ENCODE measurements at regions not wholly inside any gene's neighbourhood (a gene's known extent, or its start where the extent isn't known, plus 50 kb on each side); places are given as distances from the start of the nearest gene placed in this dataset.

GRCh38 chr21:22056904-22057303 is 1058.7 kb downstream of the NCAM2 start:
- Histone ChIP-seq H3K27ac (no peak overlapping the region), H3K4me1 (no peaks in the 10 kb centered on the region), H3K9me3 (no peaks in the 10 kb centered on the region), H3K4me3 (no peak overlapping the region), H3K27me3 (no peaks in the 10 kb centered on the region), H3K36me3 (no peaks in the 10 kb centered on the region)
- TF ChIP-seq CTCF (IDR thresholded peaks at IDR 0.05) = no peak
- no peak for DNase-seq
- intact Hi-C loops (cut with DNase I; ENCODE audit: low total_unique reads) = no loop called here

- Histone ChIP-seq H3K36me3 (no peaks in the 10 kb centered on the region), H3K9me3 (no peaks in the 10 kb centered on the region), H3K27ac (no peak overlapping the region), H3K4me1 (no peaks in the 10 kb centered on the region), H3K4me3 (no peak overlapping the region), H3K27me3 (no peaks in the 10 kb centered on the region)
- no peak for DNase-seq
- no peak for TF ChIP-seq CTCF (IDR thresholded peaks at IDR 0.05)
- intact Hi-C loops (cut with DNase I; ENCODE audit: low total_unique reads) = no loop called here
These were observed 1064.4 kb downstream of the NCAM2 start for GRCh38 chr21:22062472-22063139.

- Histone ChIP-seq H3K4me1 (no peaks in the 10 kb centered on the region), H3K4me3 (no peak overlapping the region), H3K27me3 (no peaks in the 10 kb centered on the region), H3K36me3 (no peaks in the 10 kb centered on the region), H3K27ac (no peak overlapping the region), H3K9me3 (no peaks in the 10 kb centered on the region)
- intact Hi-C loops (cut with DNase I; ENCODE audit: low total_unique reads) = no loop called here
- no peak for TF ChIP-seq CTCF (IDR thresholded peaks at IDR 0.05)
- DNase-seq = no peak
These were observed 1064.9 kb downstream of the NCAM2 start for GRCh38 chr21:22063140-22063539.

GRCh38 chr21:22076471-22076870 is 1078.3 kb downstream of the NCAM2 start:
- Histone ChIP-seq H3K4me3 (no peak overlapping the region), H3K36me3 (no peaks in the 10 kb centered on the region), H3K4me1 (no peaks in the 10 kb centered on the region), H3K9me3 (no peaks in the 10 kb centered on the region), H3K27ac (no peak overlapping the region), H3K27me3 (no peaks in the 10 kb centered on the region)
- DNase-seq = no peak
- TF ChIP-seq CTCF (IDR thresholded peaks at IDR 0.05) = no peak
- intact Hi-C loops (cut with DNase I; ENCODE audit: low total_unique reads) = no loop called here

GRCh38 chr21:22083899-22084298 is 1085.7 kb downstream of the NCAM2 start:
- no peak overlapping the region for H3K27ac ChIP-seq
- H3K36me3 ChIP-seq = no peaks in the 10 kb centered on the region
- H3K4me1 ChIP-seq = no peaks in the 10 kb centered on the region
- H3K9me3 ChIP-seq = no peaks in the 10 kb centered on the region
- TF ChIP-seq CTCF (IDR thresholded peaks at IDR 0.05) = no peak
- H3K4me3 ChIP-seq = no peak overlapping the region
- no peak for DNase-seq
- H3K27me3 ChIP-seq = no peaks in the 10 kb centered on the region
- intact Hi-C loops (cut with DNase I; ENCODE audit: low total_unique reads) = no loop called here

GRCh38 chr21:22096314-22096713 is 1098.1 kb downstream of the NCAM2 start:
- no peak overlapping the region for H3K4me3 ChIP-seq
- no peak overlapping the region for H3K27ac ChIP-seq
- no peak for TF ChIP-seq CTCF (IDR thresholded peaks at IDR 0.05)
- no peaks in the 10 kb centered on the region for H3K27me3 ChIP-seq
- no peaks in the 10 kb centered on the region for H3K9me3 ChIP-seq
- no peaks in the 10 kb centered on the region for H3K36me3 ChIP-seq
- intact Hi-C loops (cut with DNase I; ENCODE audit: low total_unique reads) = no loop called here
- no peak for DNase-seq
- H3K4me1 ChIP-seq = no peaks in the 10 kb centered on the region

Data from tibial artery (tissue), 4 donors.